IMR-90 (cell line): ENCODE measurements at regions not wholly inside any gene's neighbourhood (a gene's known extent, or its start where the extent isn't known, plus 50 kb on each side); places are given as distances from the start of the nearest gene placed in this dataset.

ENCODE experiments used
- ATAC-seq: fragments of 200-7000 bp; cut with Tn5 transposase; 2 replicates; pipeline ENCODE4 v1.9.1; 2020; ENCODE audit warnings: low read depth, mild to moderate bottlenecking, moderate library complexity
- BruUV-seq: library from RNA; stranded (reverse); fragments of 400-500 nt; replicated peaks from 2 replicates; lab custom pipeline; 2021; lab: Mats Ljungman, UMichigan
- CTCF ChIA-PET: fragments of 300-600 bp; formaldehyde crosslinking; extraction: SDS; loops from one replicate; lab custom pipeline; 2021; ENCODE audit warnings: antibody characterized with exemption; lab: Yijun Ruan, JAX
- POLR2A ChIA-PET: fragments of 300-600 bp; sonication (Branson Sonifier 250); formaldehyde crosslinking; loops from one replicate; lab custom pipeline; 2022; ENCODE audit warnings: antibody characterized with exemption; ENCODE audit not compliant: unreplicated experiment; lab: Charles Lee
- DNase-seq: peaks from one replicate; pipeline ENCODE4 v3.0.0; 2013
- H2AFZ ChIP-seq: replicated peaks from 2 replicates; pipeline ENCODE3; 2013; ENCODE audit warnings: low read length, mild to moderate bottlenecking; ENCODE audit not compliant: poor library complexity
- H2AK5ac ChIP-seq: 2 replicates; pipeline ENCODE4 v1.6.1; 2013; ENCODE audit warnings: low read depth, low read length, inconsistent platforms
- H2AK9ac ChIP-seq: replicated peaks from 2 replicates; pipeline ENCODE3; 2013; ENCODE audit warnings: mild to moderate bottlenecking, low read depth, low read length, moderate library complexity; ENCODE audit not compliant: poor library complexity
- H2BK120ac ChIP-seq: 2 replicates; pipeline ENCODE4 v1.6.1; 2013; ENCODE audit warnings: low read depth, low read length, inconsistent platforms
- H2BK15ac ChIP-seq: 3 replicates; pipeline ENCODE4 v1.6.1; 2013; ENCODE audit warnings: low read depth, low read length, inconsistent platforms
- H2BK20ac ChIP-seq: 2 replicates; pipeline ENCODE4 v1.6.1; 2013; ENCODE audit warnings: low read depth, mild to moderate bottlenecking, inconsistent platforms, low read length, moderate library complexity
- H2BK5ac ChIP-seq: 2 replicates; pipeline ENCODE4 v1.6.1; 2013; ENCODE audit warnings: mild to moderate bottlenecking, low read depth, low read length, inconsistent platforms; ENCODE audit not compliant: poor library complexity, severe bottlenecking
- H3K14ac ChIP-seq: replicated peaks from 2 replicates; pipeline ENCODE4 v1.6.1; 2013; ENCODE audit warnings: low read depth, low read length, inconsistent platforms
- H3K18ac ChIP-seq: 2 replicates; pipeline ENCODE4 v1.6.1; 2013; ENCODE audit warnings: low read depth, low read length, control low read depth
- H3K23ac ChIP-seq: 2 replicates; pipeline ENCODE4 v1.6.1; 2013; ENCODE audit warnings: low read depth, low read length, inconsistent platforms
- H3K27ac ChIP-seq: 2 replicates; pipeline ENCODE4 v1.5.1; 2013; ENCODE audit warnings: mild to moderate bottlenecking, control low read depth, low read length; ENCODE audit not compliant: insufficient read depth
- H3K27me3 ChIP-seq: 2 replicates; pipeline ENCODE4 v1.6.1; 2013; ENCODE audit warnings: low read length; ENCODE audit not compliant: control insufficient read depth, insufficient read depth
- H3K36me3 ChIP-seq: 2 replicates; pipeline ENCODE4 v1.6.1; 2013; ENCODE audit warnings: low read length, mixed read lengths; ENCODE audit not compliant: control insufficient read depth, insufficient read depth
- H3K4ac ChIP-seq: 2 replicates; pipeline ENCODE4 v1.6.1; 2013; ENCODE audit warnings: low read depth, low read length, inconsistent platforms
- H3K4me1 ChIP-seq: 2 replicates; pipeline ENCODE4 v1.6.1; 2013; ENCODE audit warnings: low read length, mixed read lengths; ENCODE audit not compliant: control insufficient read depth, insufficient read depth
- H3K4me2 ChIP-seq: 2 replicates; pipeline ENCODE4 v1.6.1; 2013; ENCODE audit warnings: low read depth, mild to moderate bottlenecking, control low read depth, low read length, moderate library complexity
- H3K4me3 ChIP-seq: 2 replicates; pipeline ENCODE4 v1.5.1; 2013; ENCODE audit warnings: low read depth, mild to moderate bottlenecking, control low read depth, low read length, moderate library complexity; ENCODE audit not compliant: insufficient read depth
- H3K56ac ChIP-seq: 2 replicates; pipeline ENCODE4 v1.6.1; 2013; ENCODE audit warnings: low read length, inconsistent platforms; ENCODE audit not compliant: insufficient read depth; ENCODE audit errors: extremely low read depth
- H3K79me1 ChIP-seq, 2 experiments: 2 replicates each; pipeline ENCODE4 v1.6.1; 2013; ENCODE audit warnings: low read length in 2 of 2, inconsistent platforms in 1 of 2, low read depth in 1 of 2
- H3K9ac ChIP-seq: 2 replicates; pipeline ENCODE4 v1.6.1; 2013; ENCODE audit warnings: low read depth, low read length, control low read depth
- H3K9me1 ChIP-seq: 2 replicates; pipeline ENCODE4 v1.6.1; 2013; ENCODE audit warnings: low read length, inconsistent platforms; ENCODE audit not compliant: insufficient read depth
- H3K9me3 ChIP-seq: 2 replicates; pipeline ENCODE4 v1.6.1; 2013; ENCODE audit warnings: low read length; ENCODE audit not compliant: control insufficient read depth, insufficient read depth
- H4K20me1 ChIP-seq: 2 replicates; pipeline ENCODE4 v1.6.1; 2013; ENCODE audit warnings: low read length, inconsistent platforms; ENCODE audit not compliant: insufficient read depth
- H4K5ac ChIP-seq: 2 replicates; pipeline ENCODE4 v1.6.1; 2013; ENCODE audit warnings: mild to moderate bottlenecking, low read depth, low read length, control low read depth
- H4K8ac ChIP-seq, 2 experiments: 2 replicates each; pipeline ENCODE4 v1.6.1; 2013; ENCODE audit warnings: low read depth in 2 of 2, low read length in 2 of 2, control low read depth in 1 of 2, inconsistent platforms in 1 of 2
- H4K91ac ChIP-seq: 2 replicates; pipeline ENCODE4 v1.6.1; 2013; ENCODE audit warnings: low read depth, low read length, inconsistent platforms; ENCODE audit not compliant: insufficient read depth
- CHD1 ChIP-seq: IDR thresholded peaks from 2 replicates; pipeline ENCODE4 v1.6.1; 2012; ENCODE audit warnings: low read depth, low read length, improper control_type of control experiment
- MAZ ChIP-seq: IDR thresholded peaks from 2 replicates; pipeline ENCODE4 v1.6.1; 2012; ENCODE audit warnings: low read depth, mild to moderate bottlenecking, low read length, improper control_type of control experiment, moderate library complexity, borderline replicate concordance
- RAD21 ChIP-seq: IDR thresholded peaks from 2 replicates; pipeline ENCODE4 v1.6.1; 2012; ENCODE audit warnings: low read length, improper control_type of control experiment
- WGBS, 2 experiments: methylation state at CpG; one replicate each; pipeline versions ENCODE4 v1.1.5 to v1.1.7; 2013; ENCODE audit warnings: missing lambda C conversion rate in 2 of 2; ENCODE audit not compliant: insufficient read length in 1 of 2; ENCODE audit errors: extremely low coverage in 2 of 2; 5-methylcytosine and 5-hydroxymethylcytosine counted together
- dilution Hi-C: fragments of 300-500 bp; cut with HindIII; formaldehyde crosslinking; loops from one replicate; pipeline ENCODE4 v1.14.3; 2018; ENCODE audit warnings: low sequenced_read_pairs; ENCODE audit not compliant: unreplicated experiment
- in situ Hi-C: fragments of 300-500 bp; cut with MboI; formaldehyde crosslinking; loops from 3 replicates; pipeline ENCODE4 v1.14.3; 2019; ENCODE audit warnings: low sequenced_read_pairs, inconsistent platforms, mixed read lengths
- intact Hi-C: fragments of 100-400 bp; cut with micrococcal nuclease; formaldehyde crosslinking; loops from 2 replicates; pipeline ENCODE4 v1.10.0; 2022

- Histone ChIP-seq H2BK5ac (no peak overlapping the region), H3K9me3 (peaks cover 34% of the 10 kb centered on the region), H4K5ac (no peak overlapping the region), H4K91ac (no peak overlapping the region), H3K14ac (no peak overlapping the region), H3K23ac (no peak overlapping the region), H4K8ac (no peak overlapping the region), H3K4ac (no peak overlapping the region), H3K36me3 (no peaks in the 10 kb centered on the region), H3K27me3 (no peaks in the 10 kb centered on the region), H4K20me1 (no peaks in the 10 kb centered on the region), H3K27ac (no peak overlapping the region), H2BK15ac (no peak overlapping the region), H2AK5ac (no peak overlapping the region), H2AFZ (no peak overlapping the region), H3K18ac (no peak overlapping the region), H3K9me1 (no peaks in the 10 kb centered on the region), H3K79me1 (no peaks in the 10 kb centered on the region), H2BK120ac (no peak overlapping the region), H3K56ac (no peak overlapping the region), H3K4me1 (no peaks in the 10 kb centered on the region), H3K9ac (no peak overlapping the region), H2AK9ac (no peak overlapping the region), H2BK20ac (no peak overlapping the region), H3K4me3 (no peak overlapping the region), H3K4me2 (no peak overlapping the region)
- dilution Hi-C loops (no loop called here), intact Hi-C loops (no loop called here), in situ Hi-C loops (loop anchor here (25.0 kb wide), 1 partner anchor 157 kb away; no protein-coding TSS in a partner anchor)
- no peak for TF ChIP-seq MAZ
- no peak for TF ChIP-seq CHD1
- no peak for TF ChIP-seq RAD21
- no TSS peak for BruUV-seq
- no peak for DNase-seq
- WGBS, 2 experiments: no CpG with 5 or more reads among the region's 5 CpGs
- POLR2A ChIA-PET: no interaction called here
- no peak for ATAC-seq
- CTCF ChIA-PET: no interaction called here
These were observed 248.5 kb upstream of the RPL38 start for GRCh38 chr17:73954951-73955350.
